Esophagus muscularis mucosa (tissue), 4 donors: ENCODE measurements at regions not wholly inside any gene's neighbourhood (a gene's known extent, or its start where the extent isn't known, plus 50 kb on each side); places are given as distances from the start of the nearest gene placed in this dataset.
"Not testable (repeated sequence)": the region's sequence is repeated elsewhere in the genome, so short reads cannot be mapped to it uniquely, and the experiment has no call there.

Experiments
- DNase-seq: peaks from one replicate; pipeline ENCODE4 v3.0.0-alpha.2; 2017; ENCODE audit errors: extremely low spot score
- H3K27ac ChIP-seq, 4 donors: fragments of 200-600 bp; sonication (generic); replicated peaks in 1 of 4; 1 replicate in 3 of 4; 2 replicates in 1 of 4; pipeline ENCODE4 v1.5.1; 2016 to 2019; ENCODE audit warnings: mild to moderate bottlenecking in 1 of 4
- H3K27me3 ChIP-seq, 4 donors: fragments of 200-600 bp; sonication (generic); one replicate each; pipeline versions ENCODE4 v1.5.1 to v1.6.0; 2016 to 2019
- H3K36me3 ChIP-seq, 4 donors: fragments of 200-600 bp; sonication (generic); one replicate each; pipeline ENCODE4 v1.5.1; 2016 to 2019
- H3K4me1 ChIP-seq, 4 donors: fragments of 200-600 bp; sonication (generic); one replicate each; pipeline ENCODE4 v1.5.1; 2016 to 2019
- H3K4me3 ChIP-seq, 4 donors: fragments of 200-600 bp; sonication (generic); 1 replicate in 2 of 4; 2 replicates in 2 of 4; pipeline ENCODE4 v1.5.1; 2016 to 2019; ENCODE audit warnings: mild to moderate bottlenecking in 4 of 4, moderate library complexity in 1 of 4
- H3K9me3 ChIP-seq, 4 donors: fragments of 200-600 bp; sonication (generic); 1 replicate in 3 of 4; 2 replicates in 1 of 4; pipeline ENCODE4 v1.5.1; 2016 to 2019
- EP300 ChIP-seq: sonication (generic); formaldehyde crosslinking; IDR thresholded peaks from one replicate; pipeline ENCODE4 v1.6.1; 2017; ENCODE audit warnings: antibody characterized with exemption
- POLR2A ChIP-seq: fragments of 450-650 bp; IDR thresholded peaks from one replicate; pipeline ENCODE4 v1.6.1; 2017; ENCODE audit warnings: antibody characterized with exemption, moderate library complexity, mild to moderate bottlenecking, low read depth
- POLR2AphosphoS5 ChIP-seq, 2 donors: sonication (generic); formaldehyde crosslinking; IDR thresholded peaks; one replicate each; pipeline ENCODE4 v1.6.1; 2017; ENCODE audit warnings: antibody characterized with exemption in 2 of 2
- WGBS: methylation state at CpG from one replicate; pipeline ENCODE4 v1.1.5; 2018; 5-methylcytosine and 5-hydroxymethylcytosine counted together
- intact Hi-C: fragments of 100-400 bp; cut with DNase I; formaldehyde crosslinking; loops from one replicate; pipeline ENCODE4 v1.15.1; 2023
- TF ChIP-seq, protein P1 (sequence below), 3 experiments: fragments of 200-600 bp in 2 of 3; fragments of 450-650 bp in 1 of 3; sonication (generic) in 2 of 3; IDR thresholded peaks; one replicate each; pipeline ENCODE4 v1.5.1; 2017 to 2019; ENCODE audit warnings: antibody characterized with exemption in 3 of 3, mild to moderate bottlenecking in 2 of 3, moderate library complexity in 1 of 3

DNA sequence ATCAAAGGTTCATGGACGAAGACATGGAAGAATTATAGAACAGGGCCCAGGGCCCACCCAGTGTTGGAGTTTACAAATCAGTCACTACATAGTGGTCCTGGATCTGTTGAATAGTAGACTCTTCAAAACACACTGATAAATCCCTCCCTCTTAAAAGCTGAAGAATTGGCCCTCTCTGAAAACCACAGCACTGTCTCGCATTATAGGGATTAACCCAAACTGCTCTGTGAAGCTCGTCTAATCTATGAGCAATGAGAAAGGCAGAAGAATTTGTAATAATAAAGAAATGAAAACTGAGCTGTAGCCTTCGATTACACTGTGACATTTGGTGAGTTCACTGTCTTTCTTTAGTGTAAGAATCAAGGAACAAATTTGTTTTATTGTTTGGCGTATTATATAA is 92.5 kb upstream of the ZFP42 start:
- TF ChIP-seq EP300 (no peak), POLR2AphosphoS5 (IDR thresholded peaks at IDR 0.05) (no peak), POLR2A (no peak)
- TF ChIP-seq, protein P1, sequence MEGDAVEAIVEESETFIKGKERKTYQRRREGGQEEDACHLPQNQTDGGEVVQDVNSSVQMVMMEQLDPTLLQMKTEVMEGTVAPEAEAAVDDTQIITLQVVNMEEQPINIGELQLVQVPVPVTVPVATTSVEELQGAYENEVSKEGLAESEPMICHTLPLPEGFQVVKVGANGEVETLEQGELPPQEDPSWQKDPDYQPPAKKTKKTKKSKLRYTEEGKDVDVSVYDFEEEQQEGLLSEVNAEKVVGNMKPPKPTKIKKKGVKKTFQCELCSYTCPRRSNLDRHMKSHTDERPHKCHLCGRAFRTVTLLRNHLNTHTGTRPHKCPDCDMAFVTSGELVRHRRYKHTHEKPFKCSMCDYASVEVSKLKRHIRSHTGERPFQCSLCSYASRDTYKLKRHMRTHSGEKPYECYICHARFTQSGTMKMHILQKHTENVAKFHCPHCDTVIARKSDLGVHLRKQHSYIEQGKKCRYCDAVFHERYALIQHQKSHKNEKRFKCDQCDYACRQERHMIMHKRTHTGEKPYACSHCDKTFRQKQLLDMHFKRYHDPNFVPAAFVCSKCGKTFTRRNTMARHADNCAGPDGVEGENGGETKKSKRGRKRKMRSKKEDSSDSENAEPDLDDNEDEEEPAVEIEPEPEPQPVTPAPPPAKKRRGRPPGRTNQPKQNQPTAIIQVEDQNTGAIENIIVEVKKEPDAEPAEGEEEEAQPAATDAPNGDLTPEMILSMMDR (IDR thresholded peaks at IDR 0.05), result no peak
- Histone ChIP-seq H3K9me3 (peaks cover 0 to 10% (median 8%) of the 10 kb centered on the region in 4 donors), H3K27me3 (no peaks in the 10 kb centered on the region), H3K27ac (no peak overlapping the region), H3K4me1 (peaks cover 0 to 6% (median 2%) of the 10 kb centered on the region in 4 donors), H3K4me3 (no peak overlapping the region), H3K36me3 (no peaks in the 10 kb centered on the region)
- no peak for DNase-seq
- intact Hi-C loops, result no loop called here
- WGBS, result 78% methylated on average over 5 of the region's 5 CpGs

DNA sequence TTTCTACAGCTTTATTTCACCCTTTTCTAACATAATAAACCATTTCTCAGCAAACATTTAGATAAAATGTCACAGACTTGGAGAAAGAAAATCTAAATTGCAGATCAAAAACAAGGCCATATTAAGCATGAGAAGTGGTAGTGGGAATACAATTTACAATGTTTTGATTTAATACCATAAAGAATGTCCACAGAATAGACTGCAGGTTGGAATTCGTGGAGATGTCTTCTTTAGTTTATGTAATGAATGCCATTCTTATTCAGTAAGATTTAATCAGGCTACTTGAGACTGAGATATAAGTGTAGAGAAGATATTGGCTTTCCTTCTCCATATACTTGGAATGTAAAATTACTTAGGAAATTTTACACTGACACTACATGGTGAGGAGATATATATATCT is 91.9 kb upstream of the ZFP42 start:
- intact Hi-C loops, result no loop called here
- DNase-seq, result no peak
- WGBS, result 26% methylated on average over 1 of the region's 1 CpG

DNA sequence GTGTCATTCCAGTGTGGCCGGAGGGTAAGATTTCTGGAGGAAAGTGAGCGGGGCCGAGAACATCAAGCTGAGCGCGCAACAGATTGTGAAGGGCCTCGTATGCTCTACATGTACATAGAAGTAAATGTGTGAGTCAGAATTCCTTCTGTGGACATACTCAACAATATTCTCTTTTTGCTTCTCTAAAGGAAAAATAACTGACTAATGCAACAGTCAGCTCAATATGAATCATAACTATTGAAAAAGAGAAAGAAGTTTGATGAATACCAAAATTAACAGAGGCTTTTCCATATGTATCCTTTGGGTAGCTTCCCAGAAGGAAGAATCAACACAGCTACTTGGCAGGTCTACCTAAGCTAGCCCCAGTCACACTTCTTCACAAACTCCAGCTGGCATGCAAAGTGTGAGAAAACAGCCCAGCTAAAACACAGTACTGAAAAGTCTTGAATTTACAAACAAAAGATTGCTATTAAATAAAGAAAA is 87.5 kb upstream of the ZFP42 start:
- TF ChIP-seq POLR2AphosphoS5 (IDR thresholded peaks at IDR 0.05), result no peak
- no peak for TF ChIP-seq POLR2A
- TF ChIP-seq EP300, result no peak
- TF ChIP-seq, protein P1 (IDR thresholded peaks at IDR 0.05), result no peak
- H3K9me3 ChIP-seq, result no peaks in the 10 kb centered on the region
- no peak overlapping the region for H3K4me3 ChIP-seq
- intact Hi-C loops, result no loop called here
- no peak overlapping the region for H3K27ac ChIP-seq
- H3K36me3 ChIP-seq, result no peaks in the 10 kb centered on the region
- H3K27me3 ChIP-seq, result no peaks in the 10 kb centered on the region
- DNase-seq, result no peak
- 34% methylated on average over 6 of the region's 6 CpGs for WGBS
- peaks cover 0 to 13% (median 5%) of the 10 kb centered on the region in 4 donors for H3K4me1 ChIP-seq

More for the DNA sequence above, 91.9 kb upstream of the ZFP42 start:
- no peaks in the 10 kb centered on the region for H3K36me3 ChIP-seq
- peaks cover 0 to 12% (median 5%) of the 10 kb centered on the region in 4 donors for H3K4me1 ChIP-seq
- H3K9me3 ChIP-seq, result peaks cover 0 to 10% (median 8%) of the 10 kb centered on the region in 4 donors
- H3K4me3 ChIP-seq, result no peak overlapping the region
- no peaks in the 10 kb centered on the region for H3K27me3 ChIP-seq
- H3K27ac ChIP-seq, result no peak overlapping the region
- no peak for TF ChIP-seq POLR2AphosphoS5 (IDR thresholded peaks at IDR 0.05)
- no peak for TF ChIP-seq POLR2A
- no peak for TF ChIP-seq EP300
- TF ChIP-seq, protein P1 (IDR thresholded peaks at IDR 0.05), result no peak

DNA sequence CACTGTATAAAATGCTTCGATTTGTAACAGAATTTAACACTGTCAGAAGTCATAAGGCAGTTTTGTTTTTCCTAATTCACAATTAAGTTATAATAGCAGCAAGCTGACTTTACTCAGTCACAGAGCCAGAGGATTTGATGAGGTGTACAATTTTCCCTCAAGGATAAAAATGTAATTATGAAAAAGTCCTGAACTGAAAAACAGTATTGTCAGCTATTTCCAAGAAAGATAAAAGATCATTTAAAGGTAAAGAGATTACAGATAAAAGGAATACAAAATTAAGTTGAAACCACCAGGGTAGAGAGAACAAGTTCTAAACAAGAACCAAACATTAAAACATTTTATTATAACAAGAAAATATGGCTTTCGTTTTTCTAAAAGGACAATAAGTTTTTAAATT is 86.8 kb upstream of the ZFP42 start:
- intact Hi-C loops, result no loop called here
- Histone ChIP-seq H3K4me3 (no peak overlapping the region), H3K36me3 (no peaks in the 10 kb centered on the region), H3K9me3 (no peaks in the 10 kb centered on the region), H3K27ac (no peak overlapping the region), H3K27me3 (no peaks in the 10 kb centered on the region), H3K4me1 (peaks cover 0 to 13% (median 5%) of the 10 kb centered on the region in 4 donors)
- no peak for DNase-seq
- WGBS, result 49% methylated on average over 2 of the region's 2 CpGs
- TF ChIP-seq, protein P1 (IDR thresholded peaks at IDR 0.05), result no peak
- TF ChIP-seq POLR2A (no peak), EP300 (no peak), POLR2AphosphoS5 (IDR thresholded peaks at IDR 0.05) (no peak)

DNA sequence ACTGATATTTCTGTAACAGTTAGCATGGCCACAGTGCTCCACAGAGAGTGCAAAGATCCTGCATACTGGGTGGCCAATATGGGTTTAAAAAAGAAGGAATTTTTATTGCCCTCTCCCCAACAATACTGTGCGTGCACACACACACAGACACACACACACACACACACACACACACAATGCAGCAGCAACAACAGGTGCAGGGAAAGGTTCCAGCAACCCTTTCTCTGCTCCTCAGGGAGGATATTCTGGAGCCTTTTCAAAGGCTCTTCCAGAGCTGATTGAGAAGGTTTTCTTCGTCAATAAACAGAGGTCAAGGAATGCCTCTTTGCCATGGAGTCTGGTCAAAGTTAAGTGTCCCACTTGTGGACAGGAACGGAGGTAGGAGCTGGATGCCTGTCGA is 84.8 kb upstream of the ZFP42 start:
- intact Hi-C loops, result no loop called here
- H3K9me3 ChIP-seq, result no peaks in the 10 kb centered on the region

DNA sequence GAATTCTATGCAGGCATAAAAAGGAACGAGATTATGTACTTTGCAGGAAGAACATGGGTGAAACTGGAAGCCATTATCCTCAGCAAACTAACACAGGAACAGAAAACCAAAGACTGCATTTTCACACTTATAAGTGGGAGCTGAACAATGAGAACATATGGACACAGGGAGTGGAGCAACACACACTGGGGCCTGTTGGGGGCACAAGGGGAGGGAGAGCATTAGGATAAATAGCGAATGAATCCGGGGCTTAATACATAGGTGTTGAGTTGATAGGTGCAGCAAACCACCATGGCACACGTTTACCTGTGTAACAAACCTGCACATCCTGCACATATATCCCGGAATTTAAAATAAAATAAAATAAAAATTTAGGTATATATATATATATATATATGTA is 80.2 kb upstream of the ZFP42 start:
- WGBS, result 83% methylated on average over 5 of the region's 5 CpGs
- intact Hi-C loops, H3K27ac ChIP-seq, H3K4me3 ChIP-seq, H3K36me3 ChIP-seq, DNase-seq, H3K4me1 ChIP-seq, H3K27me3 ChIP-seq, H3K9me3 ChIP-seq: not testable (repeated sequence)

More for the DNA sequence above, 84.8 kb upstream of the ZFP42 start:
- Histone ChIP-seq H3K4me3 (no peak overlapping the region), H3K4me1 (peaks cover 0 to 13% (median 5%) of the 10 kb centered on the region in 4 donors), H3K36me3 (no peaks in the 10 kb centered on the region), H3K27ac (no peak overlapping the region), H3K27me3 (no peaks in the 10 kb centered on the region)
- WGBS, result 74% methylated on average over 4 of the region's 4 CpGs
- no peak for DNase-seq
- TF ChIP-seq POLR2A (no peak), EP300 (no peak), POLR2AphosphoS5 (IDR thresholded peaks at IDR 0.05) (no peak)
- TF ChIP-seq, protein P1 (IDR thresholded peaks at IDR 0.05), result no peak
